HG02798 (cell line): ENCODE measurements at regions not wholly inside any gene's neighbourhood (a gene's known extent, or its start where the extent isn't known, plus 50 kb on each side); places are given as distances from the start of the nearest gene placed in this dataset.

Source experiments
- ATAC-seq: cut with Tn5 transposase; IDR thresholded peaks from one replicate; pipeline ENCODE4 v1.9.1; 2021; ENCODE audit warnings: mild to moderate bottlenecking; ENCODE audit not compliant: unreplicated experiment, poor library complexity

- no peak for ATAC-seq
These were observed 432.4 kb upstream of the RASGEF1B start for GRCh38 chr4:81904121-81904520.

- no peak for ATAC-seq
These were observed 431.5 kb upstream of the RASGEF1B start for GRCh38 chr4:81903212-81903611.

DNA sequence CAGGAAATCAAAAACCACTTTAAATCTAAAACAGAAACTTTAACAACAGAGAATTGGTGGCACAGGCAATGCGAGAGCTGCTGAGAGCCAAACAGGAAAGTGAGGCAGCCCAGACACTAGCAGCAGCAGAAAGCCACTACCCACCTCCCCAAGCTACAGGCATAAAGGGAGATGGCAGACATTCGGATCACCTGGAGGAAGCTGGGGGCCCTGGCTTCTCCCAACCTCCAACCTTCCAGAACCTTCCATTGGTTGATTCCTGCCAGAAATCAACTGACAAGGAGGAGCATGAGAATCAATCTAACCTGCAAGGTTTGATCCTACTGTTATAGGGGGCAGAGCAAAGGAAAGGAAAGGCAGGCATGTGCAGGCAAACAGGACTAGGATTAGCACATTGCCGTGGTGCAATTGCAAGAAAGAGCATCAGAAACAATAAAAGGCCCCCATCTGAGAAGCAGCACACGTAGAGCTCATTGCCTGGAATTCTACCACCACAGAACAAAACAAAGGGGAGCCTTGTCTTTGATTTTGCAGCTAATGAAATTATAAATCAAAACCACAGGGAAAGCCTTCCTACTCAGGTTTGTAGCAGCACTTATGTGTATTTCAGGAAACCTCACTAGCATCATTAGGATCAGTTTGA, 427.3 kb upstream of the RASGEF1B start:
- ATAC-seq = no peak

DNA sequence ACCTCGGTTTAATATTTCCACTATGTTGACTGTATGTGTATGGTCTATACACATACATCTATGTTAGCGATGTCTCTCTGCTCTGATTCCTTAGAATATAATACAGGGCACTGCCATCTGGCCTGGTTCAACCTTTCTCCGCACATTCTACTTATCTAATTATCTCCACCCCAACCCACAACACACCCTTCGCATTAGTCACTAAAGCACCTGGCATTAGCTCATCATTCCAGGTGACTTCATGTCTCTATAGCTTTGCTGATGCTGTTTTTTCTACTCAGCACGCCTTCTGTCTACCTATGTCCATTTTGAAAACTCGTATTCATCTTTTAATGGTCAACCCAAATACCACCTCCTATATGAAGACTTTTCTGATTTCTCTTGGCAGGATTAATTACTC, 425.2 kb upstream of the RASGEF1B start:
- no peak for ATAC-seq

DNA sequence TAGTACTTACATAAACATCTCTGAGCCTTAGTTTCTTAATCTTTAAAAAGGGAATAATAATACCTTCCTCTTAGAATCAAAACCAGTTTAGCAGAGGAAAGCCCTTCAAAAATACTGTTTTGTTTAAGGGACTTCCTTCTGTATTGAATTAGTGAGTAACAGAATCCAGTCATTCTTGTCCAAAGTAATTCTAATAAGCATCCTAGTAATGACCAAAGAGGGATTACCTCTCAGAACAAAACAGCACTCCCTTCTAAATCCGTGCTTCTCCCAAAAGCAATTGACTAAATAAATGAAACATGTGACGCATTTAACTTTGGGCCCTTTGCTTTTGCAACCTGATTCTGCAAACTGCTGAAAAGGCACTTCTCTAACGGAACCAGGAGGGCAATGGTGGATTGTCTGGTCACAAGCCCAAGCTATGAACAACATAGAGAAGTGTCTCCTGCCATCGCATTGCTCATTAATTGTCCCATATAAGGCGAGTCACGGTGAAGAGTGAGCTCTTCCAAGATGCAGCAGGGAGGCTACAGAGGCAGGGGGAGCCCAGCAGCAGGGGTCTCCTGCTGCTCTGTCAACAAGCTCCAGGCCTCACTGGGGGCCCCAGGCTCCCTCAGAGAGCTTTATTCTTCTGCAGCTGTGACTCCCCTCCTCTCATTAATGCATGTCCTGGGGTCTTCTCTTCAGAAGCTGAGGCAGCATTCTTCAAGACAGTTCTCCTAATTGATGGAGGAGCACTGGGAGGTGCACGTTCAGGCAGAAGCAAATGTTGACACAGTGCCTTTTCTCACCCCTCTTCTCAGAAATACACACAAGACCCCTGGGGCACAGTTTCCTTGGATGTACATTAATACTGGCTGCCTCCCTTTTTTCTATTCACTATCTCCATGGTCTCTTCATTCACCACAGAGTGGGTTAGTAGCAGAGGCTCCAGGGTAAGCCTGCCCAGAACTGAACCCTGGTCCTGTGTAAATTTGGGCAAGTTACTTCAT, 419.6 kb upstream of the RASGEF1B start:
- ATAC-seq = no peak

DNA sequence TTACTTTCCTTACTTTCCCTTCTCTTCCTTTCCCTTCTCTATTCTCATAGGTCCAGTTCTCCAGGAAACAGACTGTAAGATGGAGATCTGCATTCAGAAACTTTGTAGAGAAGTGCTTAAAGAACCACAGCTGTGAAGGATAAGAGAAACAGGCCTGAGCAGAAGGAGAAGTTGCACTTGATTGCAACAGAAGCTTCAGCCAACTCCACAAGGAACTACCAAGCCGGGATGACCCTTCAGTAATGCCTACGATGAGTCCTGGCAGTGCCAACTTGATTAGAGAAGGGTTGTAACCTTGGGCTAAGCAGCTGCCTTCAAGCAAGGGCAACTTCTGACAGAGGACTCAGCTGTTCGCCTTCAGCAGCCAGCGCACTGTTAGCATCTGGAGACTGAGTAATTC, 413.3 kb upstream of the RASGEF1B start:
- ATAC-seq = no peak

- ATAC-seq = no peak
These were observed 412.1 kb upstream of the RASGEF1B start for GRCh38 chr4:81883530-81884450.

- ATAC-seq = no peak
These were observed 411.3 kb upstream of the RASGEF1B start for GRCh38 chr4:81883004-81883403.

DNA sequence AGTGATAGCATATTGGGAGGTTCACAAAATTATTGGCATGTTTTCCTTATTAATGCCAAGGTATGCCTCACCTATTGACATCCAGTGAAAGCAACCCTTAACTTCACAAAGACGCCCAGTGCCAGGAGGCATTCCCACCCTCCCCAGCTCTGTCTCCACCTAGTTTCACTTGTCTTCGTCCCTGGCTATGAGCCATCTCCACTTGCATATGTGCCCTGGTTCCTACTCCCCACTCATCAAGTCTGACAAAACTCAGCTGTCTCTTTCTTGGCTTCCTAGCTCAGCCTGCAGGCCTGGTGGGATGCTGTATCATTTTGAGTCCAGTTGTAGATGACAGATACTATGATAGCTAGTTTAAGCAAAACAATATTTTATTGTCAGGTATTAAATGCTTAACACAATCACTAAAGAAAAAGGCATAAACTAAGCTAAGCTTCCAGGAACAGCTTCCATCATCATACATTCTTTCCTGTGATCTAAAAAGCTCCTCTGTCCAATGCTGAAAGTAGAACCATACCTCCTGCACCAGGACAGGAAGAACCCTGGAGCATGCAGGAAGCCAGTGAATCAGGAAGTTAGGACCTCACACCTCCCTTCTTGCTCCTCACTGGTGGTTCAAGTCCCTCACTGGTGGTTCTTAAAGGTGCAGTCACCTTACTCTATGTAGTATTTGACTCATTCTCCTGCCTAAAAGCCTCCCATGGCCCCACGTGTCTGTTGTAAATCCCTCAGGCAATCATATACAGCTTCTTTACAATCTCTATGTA, 410.3 kb upstream of the RASGEF1B start:
- ATAC-seq = no peak

GRCh38 chr4:81876106-81876505, 404.4 kb upstream of the RASGEF1B start:
- ATAC-seq = no peak

DNA sequence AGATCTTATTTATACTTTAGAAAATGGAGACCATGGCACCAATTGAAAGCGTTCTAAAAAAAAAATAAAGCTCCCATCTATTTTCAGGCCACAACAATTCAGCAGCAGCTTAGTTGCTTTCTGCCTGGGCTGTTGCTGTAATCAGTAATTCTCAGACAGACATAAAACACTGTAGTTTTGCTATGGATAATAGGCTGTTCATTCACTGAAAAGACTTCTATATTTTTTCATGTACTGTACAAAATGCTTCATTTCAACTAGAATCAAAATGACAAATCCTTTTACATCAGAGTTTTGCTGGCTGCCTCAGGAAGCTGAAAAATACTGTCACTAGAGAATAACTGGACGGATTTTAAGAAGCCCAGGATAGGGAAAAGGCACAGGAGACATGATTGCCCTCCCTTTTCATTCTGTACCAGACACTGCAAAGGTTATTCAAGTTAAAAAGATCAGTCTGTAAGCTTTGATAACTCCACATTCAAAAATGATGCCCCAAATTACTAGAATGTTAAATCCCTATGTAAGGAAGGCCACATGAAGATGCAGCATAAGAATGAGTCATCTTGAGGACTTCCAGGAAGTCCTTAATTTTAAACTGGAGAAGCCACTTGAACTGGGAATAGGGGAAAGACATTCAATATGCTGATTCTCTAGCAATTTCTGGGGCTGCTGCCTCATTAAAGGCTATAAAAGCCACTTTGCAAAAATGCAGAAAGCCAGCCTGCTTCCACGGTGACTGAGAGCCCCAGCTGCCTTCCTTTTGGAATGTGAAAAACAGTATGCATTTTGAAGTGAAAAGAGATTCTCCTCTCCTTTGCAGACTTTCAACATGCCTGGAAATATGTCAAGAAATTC, 403.2 kb upstream of the RASGEF1B start:
- no peak for ATAC-seq

DNA sequence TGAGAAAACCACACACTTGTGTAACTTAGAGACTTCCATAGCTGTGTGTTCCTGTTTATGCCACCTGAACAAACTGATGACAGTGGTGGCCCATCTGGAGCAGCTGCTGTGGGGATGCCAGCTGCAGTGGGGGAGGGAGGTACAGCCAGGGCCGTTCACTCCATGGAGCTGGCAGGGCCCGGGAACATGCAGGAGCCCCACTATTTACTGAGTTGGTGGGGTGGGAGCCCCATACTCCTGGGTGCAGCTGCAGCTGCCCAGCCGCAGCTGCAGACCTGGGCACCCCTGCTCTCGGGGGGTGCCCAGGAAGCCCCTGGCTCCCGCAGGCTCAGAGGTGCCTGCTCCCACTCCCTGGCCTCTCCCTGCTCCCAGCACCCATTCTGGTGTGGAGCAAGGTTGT, 398.6 kb upstream of the RASGEF1B start:
- no peak for ATAC-seq

- ATAC-seq = no peak
These were observed 388.4 kb upstream of the RASGEF1B start for GRCh38 chr4:81860111-81860510.

GRCh38 chr4:81854406-81854805, 382.7 kb upstream of the RASGEF1B start:
- ATAC-seq = no peak

- no peak for ATAC-seq
These were observed 380.5 kb upstream of the RASGEF1B start for GRCh38 chr4:81852031-81852715.

DNA sequence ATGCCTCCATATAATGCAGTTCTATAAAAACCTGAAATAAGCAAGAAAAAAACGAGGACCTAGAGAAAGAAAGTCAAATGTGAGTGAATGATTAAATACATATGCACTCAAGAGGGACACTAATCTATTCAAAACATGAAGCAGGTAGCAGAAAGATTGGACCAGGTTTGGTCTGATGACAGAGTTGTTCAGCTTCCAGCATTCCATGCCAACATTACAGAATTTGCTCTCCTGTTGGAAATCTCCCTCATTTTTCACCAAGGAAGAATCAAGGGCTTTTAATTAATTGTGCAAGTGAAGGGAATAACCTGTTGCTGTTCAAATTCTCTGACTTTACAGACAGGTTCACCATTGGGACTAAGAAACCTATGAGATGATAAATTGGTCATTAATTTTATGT, 379.0 kb upstream of the RASGEF1B start:
- ATAC-seq = no peak

GRCh38 chr4:81845761-81846160, 374.1 kb upstream of the RASGEF1B start:
- ATAC-seq = no peak

- no peak for ATAC-seq
These were observed 373.6 kb upstream of the RASGEF1B start for GRCh38 chr4:81845273-81845672.
